ENCODE measurements at regions not wholly inside any gene's neighbourhood (a gene's known extent, or its start where the extent isn't known, plus 50 kb on each side); places are given as distances from the start of the nearest gene placed in this dataset.
"Not testable (repeated sequence)": the region's sequence is repeated elsewhere in the genome, so short reads cannot be mapped to it uniquely, and the experiment has no call there.

DNA sequence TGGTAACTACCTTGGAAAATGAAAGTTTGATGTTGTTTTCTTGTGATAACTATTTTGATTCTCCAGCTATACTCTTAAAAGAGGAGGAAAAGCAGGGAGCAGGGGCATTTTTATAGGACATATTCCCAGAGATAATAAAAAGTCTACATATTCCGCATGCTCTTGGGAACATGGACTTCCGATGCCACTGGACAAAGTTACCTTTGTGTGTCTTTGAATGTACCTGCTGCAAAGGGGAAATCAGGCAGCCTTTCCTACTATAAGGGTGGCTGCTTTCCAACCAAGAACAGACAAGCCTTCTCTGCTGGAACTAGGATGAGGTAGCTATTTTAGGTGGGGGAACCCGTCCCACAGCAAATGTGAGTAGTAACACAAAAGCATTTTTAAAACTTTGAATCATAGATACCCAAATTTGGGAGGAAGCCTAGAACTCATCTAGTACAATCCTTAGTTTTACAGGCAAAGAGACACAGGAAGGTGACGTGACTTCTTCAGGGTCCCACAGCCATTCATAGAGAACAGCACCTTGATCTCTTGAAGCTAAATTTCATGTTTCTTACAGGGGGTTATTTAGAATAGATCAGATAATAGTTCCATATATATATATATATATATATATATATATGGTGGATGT, 179.9 kb downstream of the FASLG start:
- Mint-ChIP-seq H3K9me3 (no peaks in the 10 kb centered on the region), H3K27me3 (ENCODE audit: low read depth, poor library complexity) (peaks cover 3% of the 10 kb centered on the region), H3K36me3 (ENCODE audit: low read depth) (no peaks in the 10 kb centered on the region), H3K27ac (no peak overlapping the region), H3K4me3 (no peak overlapping the region), H3K4me1 (no peaks in the 10 kb centered on the region)
- no peak for DNase-seq
- TF ChIP-seq, protein P1, sequence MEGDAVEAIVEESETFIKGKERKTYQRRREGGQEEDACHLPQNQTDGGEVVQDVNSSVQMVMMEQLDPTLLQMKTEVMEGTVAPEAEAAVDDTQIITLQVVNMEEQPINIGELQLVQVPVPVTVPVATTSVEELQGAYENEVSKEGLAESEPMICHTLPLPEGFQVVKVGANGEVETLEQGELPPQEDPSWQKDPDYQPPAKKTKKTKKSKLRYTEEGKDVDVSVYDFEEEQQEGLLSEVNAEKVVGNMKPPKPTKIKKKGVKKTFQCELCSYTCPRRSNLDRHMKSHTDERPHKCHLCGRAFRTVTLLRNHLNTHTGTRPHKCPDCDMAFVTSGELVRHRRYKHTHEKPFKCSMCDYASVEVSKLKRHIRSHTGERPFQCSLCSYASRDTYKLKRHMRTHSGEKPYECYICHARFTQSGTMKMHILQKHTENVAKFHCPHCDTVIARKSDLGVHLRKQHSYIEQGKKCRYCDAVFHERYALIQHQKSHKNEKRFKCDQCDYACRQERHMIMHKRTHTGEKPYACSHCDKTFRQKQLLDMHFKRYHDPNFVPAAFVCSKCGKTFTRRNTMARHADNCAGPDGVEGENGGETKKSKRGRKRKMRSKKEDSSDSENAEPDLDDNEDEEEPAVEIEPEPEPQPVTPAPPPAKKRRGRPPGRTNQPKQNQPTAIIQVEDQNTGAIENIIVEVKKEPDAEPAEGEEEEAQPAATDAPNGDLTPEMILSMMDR (IDR thresholded peaks at IDR 0.05) = no peak

DNA sequence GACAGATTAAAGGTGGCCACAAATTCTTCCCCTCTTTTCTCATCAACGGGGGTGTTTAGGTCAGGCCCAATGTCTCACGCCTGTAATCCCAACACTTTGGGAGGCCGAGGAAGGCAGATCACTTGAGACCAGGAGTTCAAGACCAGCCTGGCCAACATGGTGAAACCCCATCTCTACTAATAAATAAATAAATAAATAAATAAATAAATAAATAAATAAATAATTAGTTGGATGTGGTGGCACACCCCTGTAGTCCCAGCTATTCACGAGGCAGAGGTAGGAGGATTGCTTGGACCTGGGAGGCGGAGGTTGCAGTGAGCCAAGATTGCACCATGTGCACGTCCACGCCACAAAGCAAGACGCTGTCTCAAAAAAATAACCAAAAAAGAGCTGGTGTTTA, 180.7 kb downstream of the FASLG start:
- H3K27ac Mint-ChIP-seq; H3K27me3 Mint-ChIP-seq (ENCODE audit: low read depth, poor library complexity); H3K9me3 Mint-ChIP-seq; H3K36me3 Mint-ChIP-seq (ENCODE audit: low read depth); DNase-seq; H3K4me1 Mint-ChIP-seq; H3K4me3 Mint-ChIP-seq: not testable (repeated sequence)

DNA sequence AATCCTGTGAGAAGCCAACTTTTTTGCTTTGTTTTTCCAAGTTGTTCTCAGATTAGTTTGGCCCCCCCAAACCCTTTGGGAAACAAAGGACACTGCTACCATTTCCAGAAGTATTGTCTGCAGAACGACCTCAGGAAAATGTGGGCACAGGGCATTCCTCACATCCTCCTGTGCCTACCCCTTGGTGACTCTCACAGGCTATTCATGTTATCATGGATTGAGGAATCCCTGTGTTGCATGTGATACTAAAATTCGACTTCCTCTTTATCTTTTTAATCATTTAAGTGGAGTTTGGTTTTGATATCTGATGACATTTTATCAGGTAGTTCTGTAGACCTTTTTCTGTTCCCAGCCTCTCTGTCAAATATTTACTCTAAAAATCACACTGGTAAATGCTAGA, 184.5 kb downstream of the FASLG start:
- DNase-seq = no peak
- Mint-ChIP-seq H3K4me3 (no peak overlapping the region), H3K4me1 (peaks cover 29% of the 10 kb centered on the region), H3K27me3 (ENCODE audit: low read depth, poor library complexity) (no peaks in the 10 kb centered on the region), H3K9me3 (no peaks in the 10 kb centered on the region), H3K36me3 (ENCODE audit: low read depth) (no peaks in the 10 kb centered on the region), H3K27ac (no peak overlapping the region)
- TF ChIP-seq, protein P1 (IDR thresholded peaks at IDR 0.05) = no peak

DNA sequence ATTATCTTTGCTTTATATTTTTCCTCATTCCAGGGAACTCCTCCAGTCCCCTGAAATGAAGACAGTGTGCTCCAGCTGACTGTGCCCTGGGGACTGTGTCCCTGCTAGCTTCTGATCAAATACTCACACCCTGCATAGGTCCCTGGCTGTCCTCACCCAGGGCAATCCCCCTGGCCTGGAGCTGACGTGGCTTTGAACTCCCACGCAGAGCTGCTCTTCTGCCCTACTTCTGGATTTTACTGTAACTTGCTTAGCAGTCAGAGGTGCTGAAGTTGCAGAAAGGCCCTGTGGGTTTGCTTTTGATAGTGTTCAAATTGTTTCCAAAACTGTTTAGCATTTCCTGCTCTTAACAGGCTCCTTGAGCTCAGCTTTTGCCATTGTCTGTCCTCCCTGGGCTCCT, 186.5 kb downstream of the FASLG start:
- no peak overlapping the region for H3K4me3 Mint-ChIP-seq
- TF ChIP-seq, protein P1 (IDR thresholded peaks at IDR 0.05) = no peak
- no peaks in the 10 kb centered on the region for H3K27me3 Mint-ChIP-seq (ENCODE audit: low read depth, poor library complexity)
- peaks cover 29% of the 10 kb centered on the region for H3K4me1 Mint-ChIP-seq
- DNase-seq = peak; percentile 13
- H3K27ac Mint-ChIP-seq = peak overlapping the region; percentile 90
- no peaks in the 10 kb centered on the region for H3K36me3 Mint-ChIP-seq (ENCODE audit: low read depth)
- H3K9me3 Mint-ChIP-seq = no peaks in the 10 kb centered on the region

DNA sequence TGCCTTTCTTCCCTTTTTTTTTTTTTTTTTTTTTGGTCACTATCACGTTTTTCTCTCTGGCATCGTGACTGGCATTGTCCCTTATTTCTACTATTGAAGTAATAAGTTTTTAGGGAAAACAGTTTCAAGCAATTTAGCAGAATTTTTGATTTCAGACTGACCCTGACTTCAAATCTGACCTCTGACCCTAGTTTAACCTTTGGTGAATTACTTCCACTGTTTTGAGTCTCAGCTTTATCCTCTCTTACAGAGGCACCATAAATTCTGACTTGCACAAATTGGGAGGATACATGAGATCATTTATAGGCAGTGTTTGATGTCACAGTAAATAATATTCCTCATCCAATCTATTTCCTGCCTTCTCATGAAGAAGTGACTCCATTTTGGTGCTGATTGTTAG, 187.0 kb downstream of the FASLG start:
- Mint-ChIP-seq H3K9me3 (no peaks in the 10 kb centered on the region), H3K27ac (peak overlapping the region; percentile 90), H3K27me3 (ENCODE audit: low read depth, poor library complexity) (no peaks in the 10 kb centered on the region), H3K4me3 (no peak overlapping the region), H3K4me1 (peaks cover 30% of the 10 kb centered on the region), H3K36me3 (ENCODE audit: low read depth) (no peaks in the 10 kb centered on the region)
- TF ChIP-seq, protein P1 (IDR thresholded peaks at IDR 0.05) = no peak
- DNase-seq = no peak

DNA sequence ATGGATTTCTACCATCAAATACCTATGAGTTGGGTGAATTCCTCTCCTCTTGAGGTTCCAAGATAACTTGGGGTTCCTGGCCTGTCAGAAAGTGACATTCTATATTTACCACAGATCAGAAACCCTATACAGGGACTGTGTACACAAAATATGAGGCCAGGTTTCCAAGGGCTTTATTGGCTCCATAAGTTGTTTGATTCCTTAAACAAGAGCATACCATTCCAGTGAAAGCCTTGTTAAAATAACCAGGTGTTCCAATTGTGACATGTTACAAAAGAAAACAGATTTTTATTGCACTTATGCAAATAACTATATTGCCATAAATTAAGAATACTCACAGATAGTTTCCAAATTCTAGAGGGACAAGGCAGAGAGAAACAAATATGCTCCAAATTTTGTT, 188.9 kb downstream of the FASLG start:
- not testable (repeated sequence) for H3K27ac Mint-ChIP-seq; H3K9me3 Mint-ChIP-seq; H3K36me3 Mint-ChIP-seq (ENCODE audit: low read depth); DNase-seq; H3K4me3 Mint-ChIP-seq; H3K27me3 Mint-ChIP-seq (ENCODE audit: low read depth, poor library complexity)
- H3K4me1 Mint-ChIP-seq = peaks cover 36% of the 10 kb centered on the region

DNA sequence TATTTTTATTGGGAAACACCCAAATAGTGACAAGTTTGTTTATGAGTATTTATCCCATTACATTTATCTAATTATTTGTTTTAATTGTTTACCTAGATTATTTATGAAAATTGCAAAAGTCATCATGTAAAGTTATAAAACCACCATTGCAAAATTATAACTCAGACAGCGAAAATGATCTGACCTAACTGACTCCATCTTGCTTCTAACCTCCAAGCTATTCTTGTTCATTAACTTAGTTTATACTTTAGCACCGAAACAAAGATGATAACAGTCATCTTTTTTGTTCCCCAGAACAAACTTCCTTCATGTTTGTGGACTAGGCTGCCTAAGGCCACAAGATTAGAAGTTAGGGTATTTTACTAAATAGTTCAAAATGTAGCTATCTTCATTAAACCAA, 190.8 kb downstream of the FASLG start:
- Mint-ChIP-seq H3K27ac (no peak overlapping the region), H3K36me3 (ENCODE audit: low read depth) (no peaks in the 10 kb centered on the region), H3K9me3 (peaks cover 10% of the 10 kb centered on the region), H3K4me3 (no peak overlapping the region), H3K27me3 (ENCODE audit: low read depth, poor library complexity) (no peaks in the 10 kb centered on the region), H3K4me1 (peaks cover 33% of the 10 kb centered on the region)
- TF ChIP-seq, protein P1 (IDR thresholded peaks at IDR 0.05) = no peak
- no peak for DNase-seq

Measured in nephron progenitor cell (in vitro differentiated cells).